A549 (cell line): ENCODE measurements at regions not wholly inside any gene's neighbourhood (a gene's known extent, or its start where the extent isn't known, plus 50 kb on each side); places are given as distances from the start of the nearest gene placed in this dataset.

Experiments used
- ATAC-seq, 2 experiments: fragments of 200-7000 bp in 1 of 2; fragments of >200 bp in 1 of 2; cut with Nextera tagmentation in 1 of 2; cut with Tn5 transposase in 1 of 2; 3 replicates each; pipeline versions ENCODE4 v1.8.0 to v1.9.1; 2018 to 2020; ENCODE audit warnings: mild to moderate bottlenecking in 1 of 2, moderate library complexity in 1 of 2
- CTCF ChIA-PET: fragments of 300-600 bp; sonication (Branson Sonifier 250); formaldehyde crosslinking; extraction: SDS; loops from one replicate; lab custom pipeline; 2021; ENCODE audit warnings: antibody characterized with exemption, inconsistent platforms; lab: Yijun Ruan, JAX
- POLR2A ChIA-PET: fragments of 350-600 bp; formaldehyde crosslinking; extraction: SDS; loops from one replicate; lab custom pipeline; 2021; ENCODE audit warnings: antibody characterized with exemption, inconsistent platforms; lab: Yijun Ruan, JAX
- DNase-seq, 2 experiments: peaks; one replicate each; pipeline versions ENCODE4 v3.0.0 to v3.0.0-alpha.2; 2011 to 2016; ENCODE audit warnings: low read depth in 1 of 2, low spot score in 1 of 2
- FAIRE-seq: peaks from 2 replicates; lab custom pipeline; 2011; peaks lifted over from hg19 to GRCh38; lab: Jason Lieb, UNC
- H3K27ac ChIP-seq, 2 experiments: fragments of >200 bp; sonication (Bioruptor Twin); formaldehyde crosslinking; 3 replicates each; pipeline ENCODE4 v1.5.1; 2016 to 2017
- H3K4me1 ChIP-seq: fragments of >200 bp; sonication (Bioruptor Twin); formaldehyde crosslinking; 3 replicates; pipeline ENCODE4 v1.6.1; 2016
- H3K4me2 ChIP-seq: fragments of >200 bp; sonication (Bioruptor Twin); formaldehyde crosslinking; 3 replicates; pipeline ENCODE4 v1.6.1; 2016
- H3K4me3 ChIP-seq: fragments of >200 bp; sonication (Bioruptor Twin); formaldehyde crosslinking; 3 replicates; pipeline ENCODE4 v1.5.1; 2016
- H3K9me3 ChIP-seq: fragments of >200 bp; sonication (Bioruptor Twin); formaldehyde crosslinking; 3 replicates; pipeline ENCODE4 v1.6.1; 2016
- CTCF ChIP-seq: fragments of >200 bp; sonication (Bioruptor Twin); formaldehyde crosslinking; IDR thresholded peaks from 3 replicates; pipeline ENCODE4 v1.5.1; 2016
- EP300 ChIP-seq, 2 experiments: fragments of >200 bp; sonication (Bioruptor Twin); formaldehyde crosslinking; IDR thresholded peaks; 2 replicates in 1 of 2; 3 replicates in 1 of 2; pipeline ENCODE4 v1.6.1; 2016 to 2017
- ESRRA ChIP-seq: fragments of 150-350 bp; IDR thresholded peaks from 2 replicates; pipeline ENCODE4 v1.6.1; 2014; ENCODE audit warnings: mild to moderate bottlenecking, low read length, borderline replicate concordance
- FOSL2 ChIP-seq, 2 experiments: fragments of 450-650 bp in 1 of 2; fragments of >200 bp in 1 of 2; sonication (Bioruptor Twin) in 1 of 2; formaldehyde crosslinking; IDR thresholded peaks; 2 replicates each; pipeline versions ENCODE4 v1.5.0 to v1.6.1; 2016 to 2020; ENCODE audit warnings: mild to moderate bottlenecking in 1 of 2, moderate library complexity in 1 of 2
- FOXS1 ChIP-seq: fragments of 250-450 bp; sonication (Bioruptor Pico); IDR thresholded peaks from 2 replicates; pipeline ENCODE4 v1.5.0; 2020; ENCODE audit warnings: mild to moderate bottlenecking, moderate library complexity
- GATA3 ChIP-seq: IDR thresholded peaks from 2 replicates; pipeline ENCODE4 v1.6.1; 2012; ENCODE audit warnings: borderline replicate concordance
- HMGXB4 ChIP-seq: fragments of 250-450 bp; sonication (Bioruptor Pico); IDR thresholded peaks from 2 replicates; pipeline ENCODE4 v1.5.0; 2021; ENCODE audit warnings: mild to moderate bottlenecking, moderate library complexity, borderline replicate concordance
- HOXB13 ChIP-seq: fragments of 250-450 bp; sonication (Bioruptor Pico); IDR thresholded peaks from 2 replicates; pipeline ENCODE4 v1.5.0; 2020; ENCODE audit warnings: low read depth, mild to moderate bottlenecking, moderate library complexity
- KDM1A ChIP-seq: fragments of 200-600 bp; sonication (generic); IDR thresholded peaks from 2 replicates; pipeline ENCODE4 v1.6.1; 2016; ENCODE audit warnings: low read depth, mild to moderate bottlenecking
- MAX ChIP-seq: IDR thresholded peaks from 2 replicates; pipeline ENCODE4 v1.6.1; 2012
- NPAS2 ChIP-seq: fragments of 250-450 bp; sonication (Bioruptor Pico); IDR thresholded peaks from 2 replicates; pipeline ENCODE4 v1.8.0; 2022; ENCODE audit warnings: mild to moderate bottlenecking, moderate library complexity, borderline replicate concordance
- POLR2A ChIP-seq: IDR thresholded peaks from 2 replicates; pipeline ENCODE4 v1.6.1; 2012; ENCODE audit warnings: mild to moderate bottlenecking, low read length
- RCOR1 ChIP-seq: fragments of 150-350 bp; IDR thresholded peaks from 2 replicates; pipeline ENCODE4 v1.6.1; 2014; ENCODE audit warnings: antibody characterized with exemption, low read length, low read depth
- RNF2 ChIP-seq: fragments of 200-600 bp; sonication (generic); IDR thresholded peaks from 2 replicates; pipeline ENCODE4 v1.6.1; 2016; ENCODE audit warnings: low read depth, mild to moderate bottlenecking, antibody characterized with exemption, moderate library complexity, borderline replicate concordance
- SREBF2 ChIP-seq: fragments of 450-650 bp; IDR thresholded peaks from 2 replicates; pipeline ENCODE4 v1.6.1; 2014; ENCODE audit warnings: mild to moderate bottlenecking, moderate library complexity
- TP53 ChIP-seq: fragments of 250-450 bp; sonication (Bioruptor Pico); IDR thresholded peaks from 2 replicates; pipeline ENCODE4 v1.5.0; 2021; ENCODE audit warnings: mild to moderate bottlenecking, moderate library complexity
- WGBS: methylation state at CpG from one replicate; pipeline ENCODE4 v1.1.6; 2017; ENCODE audit errors: missing lambda C conversion rate; 5-methylcytosine and 5-hydroxymethylcytosine counted together
- TF ChIP-seq, protein P1 (sequence below): IDR thresholded peaks from 2 replicates; pipeline ENCODE4 v1.6.1; 2012; ENCODE audit warnings: low read depth, borderline replicate concordance
- TF ChIP-seq, protein P2 (sequence below): fragments of 200-600 bp; sonication (generic); IDR thresholded peaks from 2 replicates; pipeline ENCODE4 v1.6.1; 2016; ENCODE audit warnings: antibody characterized with exemption, mild to moderate bottlenecking, moderate library complexity

DNA sequence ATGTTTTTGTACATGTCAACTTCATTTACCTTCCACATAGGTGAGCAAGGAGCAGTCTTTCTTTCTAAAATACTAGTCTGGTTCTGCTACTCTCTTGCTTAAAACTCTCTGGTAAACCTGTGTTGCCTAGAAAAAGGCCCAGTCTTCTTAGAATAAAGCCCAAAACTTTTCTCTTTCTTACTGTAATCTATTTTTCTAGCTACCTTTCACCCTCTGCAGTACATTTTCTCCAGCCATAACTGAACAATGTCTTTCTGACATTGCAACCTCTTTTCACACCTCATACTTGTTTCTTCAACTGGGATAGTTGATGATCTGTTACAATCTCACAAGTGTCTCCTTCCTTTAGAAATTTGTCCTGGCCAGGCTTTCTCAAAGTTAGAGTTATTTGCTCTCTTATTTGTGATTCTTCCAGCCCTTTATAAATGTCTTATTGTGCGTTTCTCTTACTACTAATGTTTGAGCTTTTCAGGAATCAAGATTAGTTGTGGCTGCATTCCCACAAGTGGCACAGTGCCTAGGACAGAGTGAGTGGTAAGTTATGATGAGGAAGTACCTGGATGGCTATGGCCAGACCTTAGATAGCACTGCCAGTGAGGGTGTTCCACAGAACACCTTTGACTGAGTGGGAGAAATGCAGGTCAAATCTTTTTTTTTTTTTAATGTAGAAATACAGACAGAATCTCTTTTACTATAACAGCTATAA, 313.4 kb upstream of the SATB1 start:
- ChIA-PET POLR2A (no interaction called here), CTCF (interaction anchor here (1.1 kb wide), 1 partner anchor 23 kb away, joined by 4 read pairs; no protein-coding TSS in a partner anchor)
- Histone ChIP-seq H3K4me1 (no peaks in the 10 kb centered on the region), H3K27ac (no peak overlapping the region)
- no peak for DNase-seq
- FAIRE-seq, result no peak
- TF ChIP-seq EP300 (IDR thresholded peaks at IDR 0.05) (no peak), NPAS2 (CRISPR knock-in tag) (no peak), FOXS1 (no peak), HOXB13 (CRISPR knock-in tag) (no peak), CTCF (no peak), RNF2 (no peak), MAX (no peak), KDM1A (no peak), RCOR1 (no peak), ESRRA (no peak), POLR2A (no peak), GATA3 (no peak), HMGXB4 (CRISPR knock-in tag) (no peak), SREBF2 (no peak)
- TF ChIP-seq, protein P1, sequence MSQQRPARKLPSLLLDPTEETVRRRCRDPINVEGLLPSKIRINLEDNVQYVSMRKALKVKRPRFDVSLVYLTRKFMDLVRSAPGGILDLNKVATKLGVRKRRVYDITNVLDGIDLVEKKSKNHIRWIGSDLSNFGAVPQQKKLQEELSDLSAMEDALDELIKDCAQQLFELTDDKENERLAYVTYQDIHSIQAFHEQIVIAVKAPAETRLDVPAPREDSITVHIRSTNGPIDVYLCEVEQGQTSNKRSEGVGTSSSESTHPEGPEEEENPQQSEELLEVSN, result no peak
- TF ChIP-seq, protein P2, sequence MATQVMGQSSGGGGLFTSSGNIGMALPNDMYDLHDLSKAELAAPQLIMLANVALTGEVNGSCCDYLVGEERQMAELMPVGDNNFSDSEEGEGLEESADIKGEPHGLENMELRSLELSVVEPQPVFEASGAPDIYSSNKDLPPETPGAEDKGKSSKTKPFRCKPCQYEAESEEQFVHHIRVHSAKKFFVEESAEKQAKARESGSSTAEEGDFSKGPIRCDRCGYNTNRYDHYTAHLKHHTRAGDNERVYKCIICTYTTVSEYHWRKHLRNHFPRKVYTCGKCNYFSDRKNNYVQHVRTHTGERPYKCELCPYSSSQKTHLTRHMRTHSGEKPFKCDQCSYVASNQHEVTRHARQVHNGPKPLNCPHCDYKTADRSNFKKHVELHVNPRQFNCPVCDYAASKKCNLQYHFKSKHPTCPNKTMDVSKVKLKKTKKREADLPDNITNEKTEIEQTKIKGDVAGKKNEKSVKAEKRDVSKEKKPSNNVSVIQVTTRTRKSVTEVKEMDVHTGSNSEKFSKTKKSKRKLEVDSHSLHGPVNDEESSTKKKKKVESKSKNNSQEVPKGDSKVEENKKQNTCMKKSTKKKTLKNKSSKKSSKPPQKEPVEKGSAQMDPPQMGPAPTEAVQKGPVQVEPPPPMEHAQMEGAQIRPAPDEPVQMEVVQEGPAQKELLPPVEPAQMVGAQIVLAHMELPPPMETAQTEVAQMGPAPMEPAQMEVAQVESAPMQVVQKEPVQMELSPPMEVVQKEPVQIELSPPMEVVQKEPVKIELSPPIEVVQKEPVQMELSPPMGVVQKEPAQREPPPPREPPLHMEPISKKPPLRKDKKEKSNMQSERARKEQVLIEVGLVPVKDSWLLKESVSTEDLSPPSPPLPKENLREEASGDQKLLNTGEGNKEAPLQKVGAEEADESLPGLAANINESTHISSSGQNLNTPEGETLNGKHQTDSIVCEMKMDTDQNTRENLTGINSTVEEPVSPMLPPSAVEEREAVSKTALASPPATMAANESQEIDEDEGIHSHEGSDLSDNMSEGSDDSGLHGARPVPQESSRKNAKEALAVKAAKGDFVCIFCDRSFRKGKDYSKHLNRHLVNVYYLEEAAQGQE, result no peak
- TF ChIP-seq, all 56 proteins: peak for 0
- Histone ChIP-seq H3K9me3 (no peaks in the 10 kb centered on the region), H3K4me2 (no peak overlapping the region), H3K4me3 (no peak overlapping the region)
- WGBS, result 0% methylated on average over 1 of the region's 1 CpG
- no peak for ATAC-seq

- H3K4me1 ChIP-seq, result no peaks in the 10 kb centered on the region
- ATAC-seq (no peak), DNase-seq (no peak), FAIRE-seq (no peak)
- WGBS, result 44% methylated on average over 2 of the region's 2 CpGs
- no peak overlapping the region for H3K4me3 ChIP-seq
- H3K4me2 ChIP-seq, result no peak overlapping the region
- TF ChIP-seq, protein P1, result no peak
- TF ChIP-seq FOSL2 (IDR thresholded peaks at IDR 0.05) (no peak), FOSL2 (CRISPR knock-in tag; IDR thresholded peaks at IDR 0.05) (no peak), TP53 (CRISPR knock-in tag) (no peak)
- H3K27ac ChIP-seq, result no peak overlapping the region
- H3K9me3 ChIP-seq, result no peaks in the 10 kb centered on the region
- CTCF ChIA-PET, result no interaction called here
- POLR2A ChIA-PET, result no interaction called here
Measured at GRCh38 chr3:18735005-18735404, 309.9 kb upstream of the SATB1 start.
